Right lobe of liver (tissue), 6 donors: ENCODE measurements at regions not wholly inside any gene's neighbourhood (a gene's known extent, or its start where the extent isn't known, plus 50 kb on each side); places are given as distances from the start of the nearest gene placed in this dataset.
A peak's percentile ranks its signal among the peaks of the same experiment; 100 is the strongest.
"Not testable (repeated sequence)": the region's sequence is repeated elsewhere in the genome, so short reads cannot be mapped to it uniquely, and the experiment has no call there.

Experiments
- ATAC-seq, 4 donors: fragments of 200-7000 bp; cut with Tn5 transposase; one replicate each; pipeline ENCODE4 v1.9.1; 2020; ENCODE audit warnings: mild to moderate bottlenecking in 4 of 4, moderate library complexity in 4 of 4
- DNase-seq, 3 donors: peaks; one replicate each; pipeline ENCODE4 v3.0.0-alpha.2; 2020
- H3K27ac ChIP-seq, 3 donors: fragments of 200-600 bp; one replicate each; pipeline ENCODE4 v1.8.0; 2022
- H3K27me3 ChIP-seq, 2 donors: fragments of 200-600 bp; one replicate each; pipeline ENCODE4 v1.8.0; 2022
- H3K36me3 ChIP-seq, 4 donors: fragments of 200-600 bp; sonication (generic) in 1 of 4; one replicate each; pipeline versions ENCODE4 v1.5.1 to v1.8.0; 2017 to 2022; ENCODE audit warnings: control low read depth in 1 of 4
- H3K4me1 ChIP-seq, 4 donors: fragments of 200-600 bp; sonication (generic) in 1 of 4; one replicate each; pipeline versions ENCODE4 v1.5.1 to v1.8.0; 2017 to 2022; ENCODE audit warnings: control low read depth in 1 of 4
- H3K4me3 ChIP-seq, 3 donors: fragments of 200-600 bp; one replicate each; pipeline ENCODE4 v1.8.0; 2022
- H3K9me3 ChIP-seq, 4 donors: fragments of 200-600 bp; sonication (generic) in 1 of 4; one replicate each; pipeline versions ENCODE4 v1.5.1 to v1.8.0; 2017 to 2022; ENCODE audit warnings: control low read depth in 1 of 4
- CTCF ChIP-seq, 4 donors: fragments of 200-600 bp in 3 of 4; fragments of 450-650 bp in 1 of 4; IDR thresholded peaks; one replicate each; pipeline versions ENCODE4 v1.5.1 to v1.8.0; 2016 to 2022; ENCODE audit warnings: antibody characterized with exemption in 4 of 4, mild to moderate bottlenecking in 2 of 4
- POLR2A ChIP-seq: fragments of 450-650 bp; IDR thresholded peaks from one replicate; pipeline ENCODE4 v1.6.1; 2017; ENCODE audit warnings: antibody characterized with exemption, mild to moderate bottlenecking
- WGBS: methylation state at CpG from one replicate; pipeline ENCODE4 v1.1.6; 2018; ENCODE audit warnings: low coverage, low lambda C conversion rate; ENCODE audit not compliant: insufficient coverage; ENCODE audit errors: missing lambda C conversion rate; 5-methylcytosine and 5-hydroxymethylcytosine counted together
- intact Hi-C, 2 donors: fragments of 100-400 bp; cut with DNase I; formaldehyde crosslinking; loops; one replicate each; pipeline versions ENCODE4 v1.11.2 to v1.14.1; 2022
- donor health status: DM: no; HTN: yes; CAD: no.
- donor health status: DM: no; HTN: no; CAD: no.
- donor health status: DM: no; HTN: no; CAD: no.
- donor health status: DM: no; HTN: yes; CAD: no.
- donor health status: DM: no; HTN: yes; CAD: no.

GRCh38 chr14:43548368-43548767 lies 958.7 kb downstream of the FSCB start:
- Histone ChIP-seq H3K9me3 (no peaks in the 10 kb centered on the region), H3K36me3 (no peaks in the 10 kb centered on the region), H3K27ac (no peak overlapping the region), H3K4me3 (no peak overlapping the region), H3K4me1 (no peaks in the 10 kb centered on the region), H3K27me3 (no peaks in the 10 kb centered on the region)
- no peak for DNase-seq
- intact Hi-C loops: no loop called here
- TF ChIP-seq CTCF (IDR thresholded peaks at IDR 0.05) (no peak), POLR2A (no peak)
- no peak for ATAC-seq
- WGBS: 86% methylated on average over 1 of the region's 1 CpG

GRCh38 chr14:43547596-43547995 lies 959.5 kb downstream of the FSCB start:
- H3K9me3 ChIP-seq, H3K4me1 ChIP-seq, intact Hi-C loops, DNase-seq, H3K27ac ChIP-seq, H3K36me3 ChIP-seq, H3K27me3 ChIP-seq, ATAC-seq, H3K4me3 ChIP-seq: not testable (repeated sequence)
- WGBS: 60% methylated on average over 2 of the region's 2 CpGs

GRCh38 chr14:43541356-43541755 lies 965.7 kb downstream of the FSCB start:
- Histone ChIP-seq H3K9me3 (no peaks in the 10 kb centered on the region), H3K4me3 (no peak overlapping the region), H3K36me3 (no peaks in the 10 kb centered on the region), H3K4me1 (no peaks in the 10 kb centered on the region), H3K27me3 (no peaks in the 10 kb centered on the region), H3K27ac (no peak overlapping the region)
- intact Hi-C loops: no loop called here
- whole genome bisulfite sequencing: 82% methylated on average over 9 of the region's 11 CpGs
- DNase-seq: no peak
- TF ChIP-seq POLR2A (no peak), CTCF (IDR thresholded peaks at IDR 0.05) (no peak)
- no peak for ATAC-seq

- Histone ChIP-seq H3K4me1 (no peaks in the 10 kb centered on the region), H3K9me3 (no peaks in the 10 kb centered on the region), H3K27me3 (no peaks in the 10 kb centered on the region), H3K36me3 (no peaks in the 10 kb centered on the region), H3K27ac (no peak overlapping the region), H3K4me3 (no peak overlapping the region)
- no peak for DNase-seq
- no peak for ATAC-seq
- 100% methylated on average over 1 of the region's 13 CpGs for WGBS
- TF ChIP-seq POLR2A (no peak), CTCF (IDR thresholded peaks at IDR 0.05) (peak in 1 of 4 donors; percentile 17)
- intact Hi-C loops: no loop called here
These were observed 966.1 kb downstream of the FSCB start for GRCh38 chr14:43540948-43541347.

- DNase-seq (no peak), ATAC-seq (peak; percentile 63 to 78 (median 68))
- no peak overlapping the region for H3K27ac ChIP-seq
- H3K36me3 ChIP-seq: no peaks in the 10 kb centered on the region
- H3K4me1 ChIP-seq: no peaks in the 10 kb centered on the region
- H3K4me3 ChIP-seq: peak overlapping the region in 1 of 3 donors; percentile 6
- H3K27me3 ChIP-seq: no peaks in the 10 kb centered on the region
- H3K9me3 ChIP-seq: no peaks in the 10 kb centered on the region
- WGBS: 35% methylated on average over 6 of the region's 6 CpGs
- peak; percentile 47 to 53 (median 49) for TF ChIP-seq CTCF (IDR thresholded peaks at IDR 0.05)
- TF ChIP-seq POLR2A: no peak
- intact Hi-C loops: no loop called here
These were observed 967.9 kb downstream of the FSCB start for GRCh38 chr14:43539210-43539609.
